Ovary (tissue), 7 donors: ENCODE measurements at regions not wholly inside any gene's neighbourhood (a gene's known extent, or its start where the extent isn't known, plus 50 kb on each side); places are given as distances from the start of the nearest gene placed in this dataset.

Experiments used
- DNase-seq, 5 donors: peaks; one replicate each; pipeline ENCODE4 v3.0.0-alpha.2; 2019 to 2020
- H3K27ac ChIP-seq, 2 donors: fragments of 200-600 bp; one replicate each; pipeline versions ENCODE4 v1.5.1 to v1.8.0; 2019 to 2022
- H3K27me3 ChIP-seq: fragments of 200-600 bp; one replicate; pipeline ENCODE4 v1.8.0; 2022
- H3K36me3 ChIP-seq: fragments of 200-600 bp; sonication (generic); one replicate; pipeline ENCODE4 v1.5.1; 2019
- H3K4me1 ChIP-seq: one replicate; pipeline ENCODE4 v1.8.1; 2013; ENCODE audit warnings: mild to moderate bottlenecking, moderate library complexity; ENCODE audit not compliant: insufficient read depth
- H3K4me3 ChIP-seq: fragments of 200-600 bp; sonication (generic); one replicate; pipeline ENCODE4 v1.5.1; 2017
- H3K9me3 ChIP-seq, 2 donors: fragments of 200-600 bp in 1 of 2; sonication (generic) in 1 of 2; one replicate each; pipeline versions ENCODE4 v1.5.1 to v1.8.1; 2013 to 2019; ENCODE audit warnings: mild to moderate bottlenecking in 1 of 2, moderate library complexity in 1 of 2
- CTCF ChIP-seq, 3 donors: fragments of 450-650 bp in 2 of 3; fragments of 200-600 bp in 1 of 3; IDR thresholded peaks; one replicate each; pipeline versions ENCODE4 v1.5.1 to v1.8.0; 2016 to 2022; ENCODE audit warnings: antibody characterized with exemption in 3 of 3, mild to moderate bottlenecking in 1 of 3
- EP300 ChIP-seq: sonication (generic); formaldehyde crosslinking; IDR thresholded peaks from one replicate; pipeline ENCODE4 v1.6.1; 2017; ENCODE audit warnings: antibody characterized with exemption
- POLR2A ChIP-seq: fragments of 450-650 bp; IDR thresholded peaks from one replicate; pipeline ENCODE4 v1.6.1; 2017; ENCODE audit warnings: antibody characterized with exemption, mild to moderate bottlenecking, moderate library complexity
- WGBS, 3 donors: extraction: QIAGEN DNeasy Blood & Tissue Kit in 1 of 3; methylation state at CpG; one replicate each; pipeline versions ENCODE4 v1.1.5 to v1.1.7; 2013 to 2017; 5-methylcytosine and 5-hydroxymethylcytosine counted together
- intact Hi-C, 4 donors: fragments of 100-400 bp; cut with DNase I; formaldehyde crosslinking; loops; one replicate each; pipeline versions ENCODE4 v1.11.0 to v1.15.1; 2022 to 2023
- donor health status: DM: no; HTN: no; CAD: no; lungs with moderate emphysema.
- donor health status: DM: no; HTN: no; CAD: no.
- donor health status: Bipolar disorder and iron deficiency.
- donor health status: DM: no; HTN: no; CAD: no.
- donor health status: DM: yes; HTN: yes; CAD: no.

- WGBS, 3 donors = 63 to 76% (median 64%) methylated on average over 10 of the region's 10 CpGs
- H3K27me3 ChIP-seq = no peaks in the 10 kb centered on the region
- intact Hi-C loops = no loop called here
Observed at GRCh38 chr17:79242873-79243602, 168.4 kb downstream of the ENGASE start.

GRCh38 chr17:79242393-79242792, 167.8 kb downstream of the ENGASE start:
- Histone ChIP-seq H3K4me3 (no peak overlapping the region), H3K4me1 (no peaks in the 10 kb centered on the region), H3K36me3 (no peaks in the 10 kb centered on the region), H3K9me3 (no peaks in the 10 kb centered on the region), H3K27ac (no peak overlapping the region), H3K27me3 (no peaks in the 10 kb centered on the region)
- intact Hi-C loops = no loop called here
- DNase-seq = no peak
- TF ChIP-seq EP300 = no peak
- TF ChIP-seq CTCF (IDR thresholded peaks at IDR 0.05) = no peak
- TF ChIP-seq POLR2A = no peak
- 29 to 48% (median 45%) methylated on average over 2 of the region's 2 CpGs for WGBS, 3 donors

More at GRCh38 chr17:79242873-79243602, 168.4 kb downstream of the ENGASE start:
- no peak overlapping the region for H3K27ac ChIP-seq
- H3K9me3 ChIP-seq = no peaks in the 10 kb centered on the region
- no peak overlapping the region for H3K4me3 ChIP-seq
- no peak for TF ChIP-seq CTCF (IDR thresholded peaks at IDR 0.05)
- TF ChIP-seq EP300 = no peak
- no peak for DNase-seq
- no peaks in the 10 kb centered on the region for H3K36me3 ChIP-seq
- no peaks in the 10 kb centered on the region for H3K4me1 ChIP-seq

- Histone ChIP-seq H3K4me1 (no peaks in the 10 kb centered on the region), H3K27ac (no peak overlapping the region), H3K36me3 (no peaks in the 10 kb centered on the region), H3K9me3 (no peaks in the 10 kb centered on the region), H3K4me3 (no peak overlapping the region), H3K27me3 (no peaks in the 10 kb centered on the region)
- intact Hi-C loops = no loop called here
- TF ChIP-seq POLR2A (no peak), CTCF (IDR thresholded peaks at IDR 0.05) (no peak), EP300 (no peak)
- DNase-seq = no peak
- WGBS, 3 donors = 79 to 89% (median 86%) methylated on average over 5 of the region's 5 CpGs
Observed at GRCh38 chr17:79241616-79242015, 167.0 kb downstream of the ENGASE start.

DNA sequence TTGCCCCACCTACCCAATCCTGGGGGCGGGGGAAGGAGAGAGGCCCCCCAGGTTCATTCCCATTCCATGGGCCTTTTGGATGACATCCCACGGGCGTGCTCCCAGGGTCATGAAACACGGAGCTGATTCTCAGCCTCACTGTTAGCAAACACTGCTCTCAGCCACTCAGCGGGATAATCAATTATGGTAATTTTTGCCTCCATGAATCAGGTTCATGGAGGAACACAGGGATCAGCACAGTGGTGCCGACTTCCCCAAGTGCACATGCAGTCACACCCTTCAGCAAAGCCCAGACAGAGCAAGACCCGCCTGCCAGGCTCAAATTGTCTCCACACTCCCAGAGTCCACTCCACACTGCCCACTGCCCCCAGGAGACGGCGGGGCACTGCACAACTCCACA, 164.6 kb downstream of the ENGASE start:
- Histone ChIP-seq H3K36me3 (no peaks in the 10 kb centered on the region), H3K4me1 (no peaks in the 10 kb centered on the region), H3K4me3 (no peak overlapping the region), H3K9me3 (no peaks in the 10 kb centered on the region), H3K27ac (no peak overlapping the region), H3K27me3 (no peaks in the 10 kb centered on the region)
- TF ChIP-seq CTCF (IDR thresholded peaks at IDR 0.05) = no peak
- TF ChIP-seq POLR2A = no peak
- no peak for TF ChIP-seq EP300
- intact Hi-C loops = no loop called here
- no peak for DNase-seq
- WGBS, 3 donors = 54 to 70% (median 63%) methylated on average over 9 of the region's 9 CpGs
